NCI-H1436 treated with DMSO at 0.1 percent for 48 hours (cell line): ENCODE measurements at regions not wholly inside any gene's neighbourhood (a gene's known extent, or its start where the extent isn't known, plus 50 kb on each side); places are given as distances from the start of the nearest gene placed in this dataset.
"Not testable (repeated sequence)": the region's sequence is repeated elsewhere in the genome, so short reads cannot be mapped to it uniquely, and the experiment has no call there.

Experiments
- DNase-seq: peaks from one replicate; lab custom pipeline; 2025; lab: John Stamatoyannopoulos, UW

- DNase-seq = no peak
These were observed 213.4 kb downstream of the TBX5 start for GRCh38 chr12:114192549-114192948.

GRCh38 chr12:114192013-114192412 is 213.9 kb downstream of the TBX5 start:
- DNase-seq = no peak

- DNase-seq = no peak
These were observed 214.4 kb downstream of the TBX5 start for GRCh38 chr12:114191581-114191980.

GRCh38 chr12:114190971-114191370 is 215.0 kb downstream of the TBX5 start:
- no peak for DNase-seq

GRCh38 chr12:114189266-114189665 is 216.7 kb downstream of the TBX5 start:
- DNase-seq = no peak

- DNase-seq = no peak
These were observed 219.5 kb downstream of the TBX5 start for GRCh38 chr12:114186241-114187002.

GRCh38 chr12:114185036-114185435 is 218.9 kb upstream of the RBM19 start:
- no peak for DNase-seq

GRCh38 chr12:114174326-114174725 is 208.2 kb upstream of the RBM19 start:
- DNase-seq = no peak

GRCh38 chr12:114172135-114172534 is 206.0 kb upstream of the RBM19 start:
- no peak for DNase-seq

GRCh38 chr12:114168061-114168460 is 201.9 kb upstream of the RBM19 start:
- no peak for DNase-seq

- no peak for DNase-seq
These were observed 201.3 kb upstream of the RBM19 start for GRCh38 chr12:114167431-114167830.

- no peak for DNase-seq
These were observed 200.2 kb upstream of the RBM19 start for GRCh38 chr12:114166362-114166761.

GRCh38 chr12:114165921-114166320 is 199.8 kb upstream of the RBM19 start:
- no peak for DNase-seq

GRCh38 chr12:114164351-114164750 is 198.2 kb upstream of the RBM19 start:
- DNase-seq = no peak

- no peak for DNase-seq
These were observed 197.6 kb upstream of the RBM19 start for GRCh38 chr12:114163771-114164170.

- DNase-seq = no peak
These were observed 194.3 kb upstream of the RBM19 start for GRCh38 chr12:114160445-114160844.

- DNase-seq = no peak
These were observed 186.8 kb upstream of the RBM19 start for GRCh38 chr12:114152890-114153289.

GRCh38 chr12:114152066-114152465 is 185.9 kb upstream of the RBM19 start:
- no peak for DNase-seq

GRCh38 chr12:114150584-114150983 is 184.5 kb upstream of the RBM19 start:
- not testable (repeated sequence) for DNase-seq

GRCh38 chr12:114141921-114142564 is 175.9 kb upstream of the RBM19 start:
- no peak for DNase-seq

GRCh38 chr12:114140576-114140975 is 174.5 kb upstream of the RBM19 start:
- DNase-seq = no peak

GRCh38 chr12:114136631-114137030 is 170.5 kb upstream of the RBM19 start:
- DNase-seq = no peak

- DNase-seq = no peak
These were observed 168.8 kb upstream of the RBM19 start for GRCh38 chr12:114134922-114135321.

GRCh38 chr12:114131824-114132223 is 165.7 kb upstream of the RBM19 start:
- no peak for DNase-seq
